NT2/D1 (cell line): ENCODE measurements at regions not wholly inside any gene's neighbourhood (a gene's known extent, or its start where the extent isn't known, plus 50 kb on each side); places are given as distances from the start of the nearest gene placed in this dataset.

Experiments
- DNase-seq: peaks from one replicate; pipeline ENCODE4 v3.0.0-alpha.2; 2011; ENCODE audit warnings: low read depth, low spot score
- H3K27me3 ChIP-seq: 2 replicates; pipeline ENCODE4 v1.6.0; 2011; ENCODE audit warnings: mild to moderate bottlenecking; ENCODE audit not compliant: insufficient read length, insufficient read depth
- H3K36me3 ChIP-seq: 2 replicates; pipeline ENCODE4 v1.6.1; 2011; ENCODE audit warnings: mild to moderate bottlenecking, low read length, mixed read lengths; ENCODE audit not compliant: insufficient read depth, insufficient read length
- H3K4me1 ChIP-seq: 2 replicates; pipeline ENCODE4 v1.5.1; 2011; ENCODE audit not compliant: insufficient read depth, insufficient read length
- H3K4me3 ChIP-seq: 2 replicates; pipeline ENCODE4 v1.5.1; 2011; ENCODE audit warnings: low read depth; ENCODE audit not compliant: insufficient read length
- H3K9ac ChIP-seq: 2 replicates; pipeline ENCODE4 v1.6.0; 2011; ENCODE audit warnings: low read depth; ENCODE audit not compliant: insufficient read length
- H3K9me3 ChIP-seq: 2 replicates; pipeline ENCODE4 v1.5.1; 2011; ENCODE audit warnings: mild to moderate bottlenecking, low read length; ENCODE audit not compliant: insufficient read depth
- SUZ12 ChIP-seq: IDR thresholded peaks from 2 replicates; pipeline ENCODE4 v1.6.1; 2011; ENCODE audit not compliant: insufficient read length, insufficient read depth; ENCODE audit errors: extremely low read depth
- YY1 ChIP-seq: IDR thresholded peaks from 2 replicates; pipeline ENCODE4 v1.6.1; 2011; ENCODE audit not compliant: insufficient read length, insufficient read depth
- ZNF274 ChIP-seq: IDR thresholded peaks from 2 replicates; pipeline ENCODE4 v1.6.1; 2011; ENCODE audit warnings: mild to moderate bottlenecking, low read depth, low read length

DNA sequence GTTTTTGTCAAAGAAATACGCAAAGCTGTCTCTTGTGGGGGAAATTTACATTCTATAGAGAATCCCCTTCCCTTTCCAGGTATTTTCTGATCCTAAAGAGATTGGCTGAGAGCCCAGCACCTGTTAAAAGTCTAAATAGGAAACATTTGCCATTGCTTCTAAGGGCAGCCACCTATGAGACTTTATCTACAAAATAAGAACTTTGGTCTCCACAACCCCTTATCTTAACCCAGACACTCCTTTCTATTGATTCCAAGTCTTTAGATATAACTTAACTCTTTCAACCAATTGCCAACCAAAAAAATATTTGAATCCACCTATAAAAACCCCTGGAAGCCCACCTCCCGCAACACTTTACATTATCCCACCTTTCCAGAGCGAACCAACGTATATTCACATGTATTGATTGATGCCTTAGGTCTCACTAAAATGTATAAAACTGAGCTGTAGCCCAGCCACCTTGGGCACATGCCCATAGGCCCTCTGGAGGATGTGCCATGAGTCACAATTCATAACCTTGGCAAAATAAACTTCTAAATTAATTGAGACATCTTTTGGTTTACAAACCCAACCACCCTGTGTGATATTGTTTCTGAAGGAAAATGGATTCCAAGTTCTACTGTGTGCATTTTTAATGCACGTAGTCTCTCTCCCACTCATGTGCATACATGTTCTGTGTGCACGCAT, 211.4 kb downstream of the GAS1 start:
- H3K4me3 ChIP-seq, result no peak overlapping the region
- H3K9ac ChIP-seq, result no peak overlapping the region
- H3K4me1 ChIP-seq, result no peaks in the 10 kb centered on the region
- TF ChIP-seq ZNF274, result no peak
- TF ChIP-seq YY1, result no peak
- TF ChIP-seq SUZ12, result no peak
- no peaks in the 10 kb centered on the region for H3K27me3 ChIP-seq
- H3K36me3 ChIP-seq, result no peaks in the 10 kb centered on the region
- DNase-seq, result no peak
- H3K9me3 ChIP-seq, result no peaks in the 10 kb centered on the region

GRCh38 chr9:86734771-86735170, 212.5 kb downstream of the GAS1 start:
- Histone ChIP-seq H3K9me3 (no peaks in the 10 kb centered on the region), H3K4me1 (no peaks in the 10 kb centered on the region), H3K4me3 (no peak overlapping the region), H3K27me3 (no peaks in the 10 kb centered on the region), H3K36me3 (no peaks in the 10 kb centered on the region), H3K9ac (no peak overlapping the region)
- DNase-seq, result no peak
- TF ChIP-seq ZNF274 (no peak), YY1 (no peak), SUZ12 (no peak)

DNA sequence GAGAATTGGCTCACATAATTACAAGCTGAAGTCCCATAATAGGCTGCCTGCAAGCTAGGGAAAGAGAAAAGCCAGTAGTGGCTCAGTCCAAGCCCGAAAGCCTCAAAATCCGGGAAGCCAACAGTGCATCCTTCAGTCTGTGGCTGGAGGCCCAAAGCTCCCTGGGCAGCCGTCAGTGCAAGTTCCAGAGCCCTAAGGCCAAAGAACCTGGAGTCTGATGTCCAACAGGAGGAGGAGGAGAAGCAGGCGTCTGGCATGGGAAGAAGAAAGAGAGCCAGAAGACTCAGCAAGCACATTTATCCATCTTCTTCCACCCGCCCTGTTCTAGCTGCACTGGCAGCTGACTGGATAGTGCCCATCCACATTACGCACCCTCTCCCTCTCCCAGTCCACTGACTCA, 213.4 kb downstream of the GAS1 start:
- no peak overlapping the region for H3K4me3 ChIP-seq
- H3K36me3 ChIP-seq, result no peaks in the 10 kb centered on the region
- no peaks in the 10 kb centered on the region for H3K27me3 ChIP-seq
- DNase-seq, result no peak
- H3K9ac ChIP-seq, result no peak overlapping the region
- no peaks in the 10 kb centered on the region for H3K9me3 ChIP-seq
- no peak for TF ChIP-seq SUZ12
- no peak for TF ChIP-seq ZNF274
- TF ChIP-seq YY1, result no peak
- no peaks in the 10 kb centered on the region for H3K4me1 ChIP-seq

DNA sequence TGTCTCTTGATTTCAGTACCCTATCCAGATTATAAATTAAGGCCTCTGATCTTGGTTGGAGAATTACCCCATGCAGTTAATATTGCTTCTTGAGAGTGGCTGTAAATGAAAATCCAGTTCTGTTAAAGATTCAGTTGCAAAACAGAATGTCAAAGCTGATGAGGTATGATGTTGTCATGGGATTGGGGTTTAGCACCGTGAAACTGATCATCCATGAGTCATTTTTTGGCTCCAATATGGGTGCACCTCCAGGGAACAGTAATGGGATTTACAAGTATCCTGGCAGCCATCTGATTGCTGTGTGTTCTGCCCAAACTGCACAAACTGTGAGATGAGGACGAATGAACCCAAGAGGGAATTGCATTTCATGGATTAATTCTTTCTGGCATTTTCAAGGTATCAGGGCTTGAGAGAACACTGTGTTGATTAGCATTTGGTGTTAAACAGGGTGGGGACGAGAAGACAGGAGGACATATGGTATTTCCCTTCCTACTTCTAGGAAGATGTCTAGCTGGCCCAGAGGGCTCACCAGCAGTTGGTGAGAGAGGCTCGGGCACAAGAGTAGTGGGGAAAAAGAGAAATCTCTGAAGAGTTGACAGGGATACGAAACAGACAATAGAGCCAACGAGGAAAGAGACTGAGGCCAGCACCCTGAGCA, 214.7 kb downstream of the GAS1 start:
- TF ChIP-seq ZNF274, result no peak
- TF ChIP-seq YY1, result no peak
- TF ChIP-seq SUZ12, result no peak
- Histone ChIP-seq H3K9ac (no peak overlapping the region), H3K27me3 (no peaks in the 10 kb centered on the region), H3K36me3 (no peaks in the 10 kb centered on the region), H3K4me1 (no peaks in the 10 kb centered on the region), H3K4me3 (no peak overlapping the region), H3K9me3 (no peaks in the 10 kb centered on the region)
- no peak for DNase-seq

GRCh38 chr9:86731511-86732063, 215.7 kb downstream of the GAS1 start:
- no peak for TF ChIP-seq SUZ12
- no peak for TF ChIP-seq ZNF274
- H3K36me3 ChIP-seq, result no peaks in the 10 kb centered on the region
- no peaks in the 10 kb centered on the region for H3K4me1 ChIP-seq
- no peak for DNase-seq
- no peaks in the 10 kb centered on the region for H3K27me3 ChIP-seq
- H3K4me3 ChIP-seq, result no peak overlapping the region
- H3K9ac ChIP-seq, result no peak overlapping the region
- H3K9me3 ChIP-seq, result no peaks in the 10 kb centered on the region

DNA sequence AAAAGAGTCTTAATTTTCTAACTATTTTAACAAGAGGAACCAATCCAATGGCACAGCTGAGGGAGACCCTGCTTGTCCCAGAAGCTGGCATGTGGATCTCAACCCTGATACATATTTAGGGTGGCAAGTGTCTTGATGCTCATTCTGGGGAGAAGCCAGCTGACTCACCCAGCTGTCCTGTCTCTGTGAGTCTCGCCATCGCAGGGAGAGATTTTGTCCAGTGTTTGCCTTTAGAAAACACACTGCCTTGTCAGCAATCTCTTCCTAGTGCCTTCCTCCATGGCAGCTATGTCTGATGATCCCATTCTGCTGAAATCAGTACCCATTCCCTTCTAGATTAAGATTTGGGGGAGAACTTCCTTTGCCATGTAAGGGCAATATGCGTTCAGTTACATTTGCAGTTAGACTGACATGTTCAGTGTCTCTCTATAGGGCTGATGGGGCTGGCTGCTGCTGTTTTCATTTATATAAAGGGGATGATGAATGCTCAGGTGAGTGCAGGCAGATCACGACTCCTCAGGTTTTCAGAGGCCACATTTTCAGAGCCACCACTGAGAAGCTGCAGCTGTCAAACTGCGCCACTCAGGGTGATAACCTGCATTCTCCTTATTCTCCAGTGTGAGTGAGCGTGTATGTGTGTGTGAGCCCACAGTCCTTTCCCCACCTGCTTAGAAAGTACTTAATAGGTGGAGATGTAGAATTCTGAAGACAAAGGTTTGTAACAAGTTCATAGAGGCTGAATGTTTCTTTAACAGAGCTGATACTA, 217.0 kb downstream of the GAS1 start:
- no peak for DNase-seq
- no peak for TF ChIP-seq SUZ12
- no peak for TF ChIP-seq YY1
- no peaks in the 10 kb centered on the region for H3K36me3 ChIP-seq
- H3K9me3 ChIP-seq, result no peaks in the 10 kb centered on the region
- H3K27me3 ChIP-seq, result no peaks in the 10 kb centered on the region
- no peak overlapping the region for H3K4me3 ChIP-seq
- H3K9ac ChIP-seq, result no peak overlapping the region
- H3K4me1 ChIP-seq, result no peaks in the 10 kb centered on the region

GRCh38 chr9:86724529-86724928, 222.8 kb downstream of the GAS1 start:
- Histone ChIP-seq H3K9ac (no peak overlapping the region), H3K9me3 (0 out of 2 replicates have a peak, but pooled peaks cover 10% of the 10 kb centered on the region), H3K4me3 (no peak overlapping the region), H3K36me3 (no peaks in the 10 kb centered on the region), H3K4me1 (no peaks in the 10 kb centered on the region), H3K27me3 (no peaks in the 10 kb centered on the region)
- DNase-seq, result no peak
- TF ChIP-seq ZNF274 (no peak), YY1 (no peak), SUZ12 (no peak)
